SU-DHL-6 (cell line): ENCODE measurements at regions not wholly inside any gene's neighbourhood (a gene's known extent, or its start where the extent isn't known, plus 50 kb on each side); places are given as distances from the start of the nearest gene placed in this dataset.

Experiments used
- H2AFZ ChIP-seq: fragments of 200-600 bp; sonication (generic); 2 replicates; pipeline ENCODE4 v1.6.1; 2014; ENCODE audit warnings: low read depth, mild to moderate bottlenecking, moderate library complexity, mixed read lengths, antibody characterized with exemption, low read length; ENCODE audit not compliant: severe bottlenecking
- H3F3A ChIP-seq: fragments of 200-600 bp; shearing (Covaris generic); 2 replicates; pipeline ENCODE4 v1.6.0; 2016; ENCODE audit warnings: antibody characterized with exemption, mild to moderate bottlenecking; ENCODE audit not compliant: insufficient read depth
- H3K27ac ChIP-seq: fragments of 200-600 bp; sonication (generic); 2 replicates; pipeline ENCODE4 v1.5.1; 2016; ENCODE audit warnings: low read depth, mild to moderate bottlenecking, low read length, moderate library complexity, mixed read lengths
- H3K27me3 ChIP-seq: fragments of 200-600 bp; sonication (generic), shearing (Covaris generic); 2 replicates; pipeline ENCODE4 v1.6.0; 2014; ENCODE audit warnings: mild to moderate bottlenecking, low read length
- H3K36me3 ChIP-seq: fragments of 200-600 bp; sonication (generic); 2 replicates; pipeline ENCODE4 v1.6.1; 2014; ENCODE audit warnings: mild to moderate bottlenecking, low read length, mixed read lengths
- H3K4me2 ChIP-seq: fragments of 300-600, 200-600 bp; shearing (Covaris generic), sonication (generic); 2 replicates; pipeline ENCODE4 v1.6.0; 2014; ENCODE audit warnings: low read length, low read depth, mild to moderate bottlenecking; ENCODE audit not compliant: poor library complexity, severe bottlenecking
- H3K4me3 ChIP-seq: fragments of 200-600 bp; sonication (generic); 2 replicates; pipeline ENCODE4 v1.5.1; 2014; ENCODE audit warnings: antibody characterized with exemption, low read length, mild to moderate bottlenecking, mixed read lengths; ENCODE audit not compliant: insufficient read depth, poor library complexity, severe bottlenecking
- H3K79me2 ChIP-seq: fragments of 200-600 bp; sonication (generic); 2 replicates; pipeline ENCODE4 v1.6.1; 2014; ENCODE audit warnings: mild to moderate bottlenecking, low read length, moderate library complexity; ENCODE audit not compliant: insufficient read depth
- H3K9ac ChIP-seq: fragments of 200-600 bp; sonication (generic); 2 replicates; pipeline ENCODE4 v1.7.0; 2014; ENCODE audit warnings: mild to moderate bottlenecking, low read length
- H3K9me2 ChIP-seq: fragments of 200-600 bp; sonication (generic); replicated peaks from 2 replicates; pipeline ENCODE4 v1.6.1; 2014; ENCODE audit warnings: low read length; ENCODE audit not compliant: insufficient read depth
- H3K9me3 ChIP-seq: fragments of 200-600 bp; sonication (generic); 2 replicates; pipeline ENCODE4 v1.6.1; 2014; ENCODE audit warnings: low read length, mixed read lengths; ENCODE audit not compliant: insufficient read depth
- H4K20me1 ChIP-seq: fragments of 200-600 bp; sonication (generic); 2 replicates; pipeline ENCODE4 v1.6.1; 2014; ENCODE audit warnings: low read depth, mild to moderate bottlenecking, antibody characterized with exemption, low read length, moderate library complexity, mixed read lengths
- EZH2phosphoT487 ChIP-seq: fragments of 200-600 bp; sonication (generic), shearing (Covaris generic); conservative IDR thresholded peaks from 2 replicates; pipeline ENCODE4 v1.6.1; 2018; ENCODE audit warnings: mild to moderate bottlenecking, antibody characterized with exemption, low read length, moderate library complexity, mixed read lengths
- TF ChIP-seq, protein P1 (sequence below): fragments of 200-600 bp; sonication (generic); IDR thresholded peaks from one replicate; pipeline ENCODE4 v1.5.1; 2017; ENCODE audit warnings: antibody characterized with exemption, mild to moderate bottlenecking, low read length, moderate library complexity; ENCODE audit not compliant: insufficient read depth, poor library complexity, severe bottlenecking

DNA sequence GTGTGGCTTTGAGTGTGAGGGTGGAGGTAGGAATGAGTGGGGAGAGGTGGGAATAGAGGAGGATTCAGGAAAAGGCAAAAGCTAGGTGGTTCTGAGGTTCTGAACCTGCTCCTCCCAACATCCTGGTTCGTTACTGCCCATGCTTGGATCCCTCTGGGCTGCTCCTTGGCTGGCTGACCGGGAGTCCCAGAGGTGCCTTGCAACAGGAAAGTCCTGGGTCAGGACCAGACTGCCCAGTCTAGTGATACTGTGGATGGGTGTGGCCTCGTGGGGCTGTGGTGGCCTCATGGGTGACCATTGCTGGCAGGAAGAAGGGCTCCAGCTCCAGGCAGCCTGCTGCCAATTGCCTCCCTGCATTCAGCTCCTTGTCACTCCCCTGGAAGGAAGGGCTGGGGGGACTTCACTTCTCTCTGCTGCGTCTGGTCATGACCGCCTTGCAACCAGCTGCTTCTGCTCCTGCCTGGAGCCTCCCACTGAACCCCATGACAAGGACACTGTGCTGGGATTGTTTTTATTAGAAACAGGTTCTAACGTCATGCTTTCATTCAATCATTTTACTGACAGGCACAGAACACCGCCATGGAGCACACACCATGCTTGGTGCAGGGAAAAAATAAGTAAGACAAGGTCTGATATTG lies 61.5 kb upstream of the UBL3 start:
- Histone ChIP-seq H3K4me2 (no peak overlapping the region), H3K9me2 (no peaks in the 10 kb centered on the region), H3K36me3 (no peaks in the 10 kb centered on the region), H3F3A (no peaks in the 10 kb centered on the region), H2AFZ (no peak overlapping the region), H3K27me3 (no peaks in the 10 kb centered on the region), H3K9me3 (no peaks in the 10 kb centered on the region), H4K20me1 (no peaks in the 10 kb centered on the region), H3K27ac (no peak overlapping the region), H3K9ac (no peak overlapping the region), H3K79me2 (no peaks in the 10 kb centered on the region), H3K4me3 (no peak overlapping the region)
- TF ChIP-seq EZH2phosphoT487 = no peak
- TF ChIP-seq, protein P1, sequence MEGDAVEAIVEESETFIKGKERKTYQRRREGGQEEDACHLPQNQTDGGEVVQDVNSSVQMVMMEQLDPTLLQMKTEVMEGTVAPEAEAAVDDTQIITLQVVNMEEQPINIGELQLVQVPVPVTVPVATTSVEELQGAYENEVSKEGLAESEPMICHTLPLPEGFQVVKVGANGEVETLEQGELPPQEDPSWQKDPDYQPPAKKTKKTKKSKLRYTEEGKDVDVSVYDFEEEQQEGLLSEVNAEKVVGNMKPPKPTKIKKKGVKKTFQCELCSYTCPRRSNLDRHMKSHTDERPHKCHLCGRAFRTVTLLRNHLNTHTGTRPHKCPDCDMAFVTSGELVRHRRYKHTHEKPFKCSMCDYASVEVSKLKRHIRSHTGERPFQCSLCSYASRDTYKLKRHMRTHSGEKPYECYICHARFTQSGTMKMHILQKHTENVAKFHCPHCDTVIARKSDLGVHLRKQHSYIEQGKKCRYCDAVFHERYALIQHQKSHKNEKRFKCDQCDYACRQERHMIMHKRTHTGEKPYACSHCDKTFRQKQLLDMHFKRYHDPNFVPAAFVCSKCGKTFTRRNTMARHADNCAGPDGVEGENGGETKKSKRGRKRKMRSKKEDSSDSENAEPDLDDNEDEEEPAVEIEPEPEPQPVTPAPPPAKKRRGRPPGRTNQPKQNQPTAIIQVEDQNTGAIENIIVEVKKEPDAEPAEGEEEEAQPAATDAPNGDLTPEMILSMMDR = no peak

DNA sequence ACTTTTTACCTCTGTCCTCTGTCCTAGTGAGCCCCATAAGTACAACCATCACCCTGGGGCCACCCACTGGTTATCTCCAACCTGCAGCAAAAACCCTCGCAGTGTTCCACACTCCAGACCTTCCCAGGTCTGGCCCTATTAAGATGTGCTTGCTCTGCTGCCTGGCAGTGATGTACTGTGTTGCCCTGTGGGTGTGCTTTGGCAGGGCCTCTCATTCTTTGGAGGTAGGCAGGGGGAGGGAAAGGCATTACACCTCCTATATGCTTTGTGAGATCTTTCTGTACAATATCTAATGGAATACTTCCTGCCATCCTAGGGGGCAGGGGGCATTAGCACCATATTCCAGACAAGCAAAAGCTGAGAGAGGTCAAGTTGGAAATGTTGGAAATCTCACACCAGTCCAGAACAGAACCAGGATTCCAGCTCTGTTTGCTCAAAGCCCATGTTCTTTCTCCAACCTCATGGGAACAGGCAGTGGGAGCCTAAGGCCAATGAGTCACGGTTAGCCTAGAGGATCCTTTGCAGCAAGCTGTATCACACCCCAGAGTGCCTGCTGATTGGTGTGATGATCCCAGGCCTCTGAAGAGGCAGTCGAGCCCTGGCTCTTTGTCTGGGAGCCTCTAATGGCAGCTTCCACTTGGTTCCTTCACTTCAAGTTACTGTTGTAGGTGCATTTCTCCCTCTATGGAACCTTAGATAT lies 59.7 kb upstream of the UBL3 start:
- Histone ChIP-seq H3K27ac (no peak overlapping the region), H3K79me2 (no peaks in the 10 kb centered on the region), H3K4me3 (no peak overlapping the region), H3K4me2 (no peak overlapping the region), H3K36me3 (no peaks in the 10 kb centered on the region), H3K27me3 (no peaks in the 10 kb centered on the region), H3K9me3 (no peaks in the 10 kb centered on the region), H3K9me2 (no peaks in the 10 kb centered on the region), H3F3A (no peaks in the 10 kb centered on the region), H2AFZ (no peak overlapping the region), H3K9ac (no peak overlapping the region), H4K20me1 (no peaks in the 10 kb centered on the region)
- TF ChIP-seq EZH2phosphoT487 = no peak
- TF ChIP-seq, protein P1 = no peak

DNA sequence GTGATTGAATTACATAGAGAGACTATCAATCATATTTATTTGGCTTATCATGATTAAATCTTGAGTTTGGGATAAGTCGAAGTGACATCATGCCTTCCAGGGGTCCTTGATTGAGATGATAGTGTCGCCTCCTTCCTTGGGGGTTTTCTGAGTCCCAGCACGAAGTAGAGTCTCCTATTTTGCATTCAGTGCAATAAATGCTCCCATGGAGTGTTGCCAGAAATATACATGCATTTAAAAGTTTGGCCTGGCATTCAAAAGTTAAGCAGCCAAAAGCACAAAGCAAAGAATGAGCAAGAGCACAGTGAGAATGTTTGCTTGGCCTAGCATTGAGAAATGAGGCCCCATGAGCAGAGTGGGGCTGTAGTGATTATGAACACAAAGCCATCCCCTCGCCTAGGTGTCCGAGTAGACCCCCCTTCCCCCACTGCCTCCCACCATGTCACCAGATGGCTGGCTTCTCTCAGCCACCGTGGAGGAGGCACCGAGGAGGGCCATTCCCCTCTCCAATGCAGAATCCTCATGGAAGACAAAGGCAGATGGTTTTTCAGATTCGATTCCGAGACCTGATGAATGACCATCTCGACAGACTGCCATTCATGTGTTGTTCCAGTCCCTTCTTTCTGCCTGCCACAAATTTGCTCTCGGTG lies 58.8 kb upstream of the UBL3 start:
- Histone ChIP-seq H3K9me2 (no peaks in the 10 kb centered on the region), H3K9ac (no peak overlapping the region), H3K4me3 (no peak overlapping the region), H3K9me3 (no peaks in the 10 kb centered on the region), H3K27ac (no peak overlapping the region), H3K4me2 (no peak overlapping the region), H3F3A (no peaks in the 10 kb centered on the region), H2AFZ (no peak overlapping the region), H4K20me1 (no peaks in the 10 kb centered on the region), H3K27me3 (no peaks in the 10 kb centered on the region), H3K79me2 (no peaks in the 10 kb centered on the region), H3K36me3 (no peaks in the 10 kb centered on the region)
- TF ChIP-seq, protein P1 = no peak
- no peak for TF ChIP-seq EZH2phosphoT487
